Endothelial cell of umbilical vein (primary cell): ENCODE measurements at regions not wholly inside any gene's neighbourhood (a gene's known extent, or its start where the extent isn't known, plus 50 kb on each side); places are given as distances from the start of the nearest gene placed in this dataset.

Source experiments
- BruUV-seq: library from RNA; stranded (reverse); fragments of 400-500 nt; replicated peaks from 2 replicates; lab custom pipeline; 2021; lab: Mats Ljungman, UMichigan
- CTCF ChIA-PET: fragments of 300-600, 350-600 bp; sonication (Branson Sonifier 250); formaldehyde crosslinking; loops from one replicate; lab custom pipeline; 2021; ENCODE audit warnings: antibody characterized with exemption, inconsistent platforms; lab: Charles Lee
- POLR2A ChIA-PET: fragments of 300-600, 350-600 bp; sonication (Branson Sonifier 250); formaldehyde crosslinking; loops from one replicate; lab custom pipeline; 2021; ENCODE audit warnings: antibody characterized with exemption, inconsistent platforms; lab: Charles Lee
- DNase-seq: peaks from one replicate; pipeline ENCODE4 v3.0.0-alpha.2; 2011; ENCODE audit warnings: low read depth, low spot score
- FAIRE-seq: peaks from 2 replicates; lab custom pipeline; 2011; peaks lifted over from hg19 to GRCh38; lab: Jason Lieb, UNC
- H2AFZ ChIP-seq: 2 replicates; pipeline ENCODE4 v1.6.0; 2012; ENCODE audit warnings: low read depth, low read length, control low read depth, inconsistent platforms
- H3K27ac ChIP-seq: 2 replicates; pipeline ENCODE4 v1.5.1; 2011; ENCODE audit warnings: low read depth, mild to moderate bottlenecking, control low read depth, low read length, moderate library complexity; ENCODE audit not compliant: insufficient read depth
- H3K27me3 ChIP-seq, 2 experiments: 2 replicates each; pipeline versions ENCODE4 v1.6.0 to v1.6.1; 2011; ENCODE audit warnings: low read length in 2 of 2, mixed read lengths in 1 of 2; ENCODE audit not compliant: control insufficient read depth in 2 of 2, insufficient read depth in 2 of 2
- H3K36me3 ChIP-seq, 2 experiments: 2 replicates in 1 of 2; 3 replicates in 1 of 2; pipeline ENCODE4 v1.5.1; 2011; ENCODE audit warnings: low read length in 2 of 2, mild to moderate bottlenecking in 1 of 2, moderate library complexity in 1 of 2; ENCODE audit not compliant: control insufficient read depth in 2 of 2, insufficient read depth in 2 of 2; ENCODE audit errors: extremely low read depth in 1 of 2
- H3K4me1 ChIP-seq: 3 replicates; pipeline ENCODE4 v1.5.1; 2011; ENCODE audit warnings: mild to moderate bottlenecking, low read length; ENCODE audit not compliant: control insufficient read depth, insufficient read depth; ENCODE audit errors: extremely low read depth
- H3K4me2 ChIP-seq: 2 replicates; pipeline ENCODE4 v1.6.1; 2011; ENCODE audit warnings: low read length, control low read depth, mixed read lengths; ENCODE audit not compliant: insufficient read depth
- H3K4me3 ChIP-seq, 3 experiments: fragments of 200-600 bp in 1 of 3; sonication (generic), shearing (Covaris generic) in 1 of 3; replicated peaks in 1 of 3; 2 replicates each; pipeline ENCODE4 v1.5.1; 2011 to 2016; ENCODE audit warnings: control low read depth in 3 of 3, low read length in 3 of 3, mild to moderate bottlenecking in 2 of 3, inconsistent platforms in 1 of 3, low read depth in 1 of 3, moderate library complexity in 1 of 3; ENCODE audit not compliant: insufficient read depth in 1 of 3
- H3K79me2 ChIP-seq: 2 replicates; pipeline ENCODE4 v1.6.0; 2012; ENCODE audit warnings: low read length, inconsistent platforms; ENCODE audit not compliant: control insufficient read depth, insufficient read depth
- H3K9ac ChIP-seq: replicated peaks from 2 replicates; pipeline ENCODE3; 2011; ENCODE audit warnings: low read length, control low read depth; ENCODE audit not compliant: insufficient read depth; ENCODE audit errors: extremely low read depth
- H3K9me1 ChIP-seq: replicated peaks from 3 replicates; pipeline ENCODE4 v1.6.0; 2011; ENCODE audit warnings: mild to moderate bottlenecking, low read length; ENCODE audit not compliant: control insufficient read depth, insufficient read depth; ENCODE audit errors: extremely low read depth
- H3K9me3 ChIP-seq: replicated peaks from 2 replicates; pipeline ENCODE4 v1.5.1; 2012; ENCODE audit warnings: low read length, inconsistent platforms; ENCODE audit not compliant: control insufficient read depth, insufficient read depth
- H4K20me1 ChIP-seq: replicated peaks from 2 replicates; pipeline ENCODE3; 2011; ENCODE audit warnings: mild to moderate bottlenecking, low read length; ENCODE audit not compliant: control insufficient read depth, insufficient read depth; ENCODE audit errors: extremely low read depth
- EZH2 ChIP-seq: IDR thresholded peaks from 2 replicates; pipeline ENCODE4 v1.6.1; 2012; ENCODE audit warnings: borderline replicate concordance, low read depth, mild to moderate bottlenecking, moderate library complexity, low read length, inconsistent platforms; ENCODE audit not compliant: severe bottlenecking
- FOS ChIP-seq: IDR thresholded peaks from 2 replicates; pipeline ENCODE4 v1.6.1; 2011; ENCODE audit warnings: mild to moderate bottlenecking, low read length, moderate library complexity, borderline replicate concordance; ENCODE audit not compliant: insufficient read depth
- GATA2 ChIP-seq: IDR thresholded peaks from 2 replicates; pipeline ENCODE4 v1.7.0; 2011; ENCODE audit warnings: low read depth, mild to moderate bottlenecking, moderate library complexity, mixed read lengths, low read length; ENCODE audit not compliant: insufficient read length, insufficient read depth
- JUN ChIP-seq: IDR thresholded peaks from 2 replicates; pipeline ENCODE4 v1.6.1; 2011; ENCODE audit warnings: borderline replicate concordance, low read depth; ENCODE audit not compliant: insufficient read length, insufficient read depth
- MYC ChIP-seq: IDR thresholded peaks from one replicate; pipeline ENCODE4 v1.6.1; 2011; ENCODE audit warnings: mild to moderate bottlenecking, low read depth, low read length
- POLR2A ChIP-seq: IDR thresholded peaks from 2 replicates; pipeline ENCODE4 v1.6.1; 2012; ENCODE audit warnings: low read depth, mild to moderate bottlenecking, control low read depth, low read length
- POLR2AphosphoS5 ChIP-seq: IDR thresholded peaks from 2 replicates; pipeline ENCODE4 v1.6.1; 2012; ENCODE audit warnings: low read depth, mild to moderate bottlenecking, control low read depth, low read length, moderate library complexity; ENCODE audit not compliant: insufficient read depth
- dilution Hi-C: fragments of 300-500 bp; cut with MboI; formaldehyde crosslinking; loops from one replicate; pipeline ENCODE4 v1.15.0; 2019; ENCODE audit warnings: low sequenced_read_pairs; ENCODE audit not compliant: extremely low pct_ligation_motif_present
- intact Hi-C: fragments of 100-400 bp; cut with micrococcal nuclease; formaldehyde crosslinking; loops from one replicate; pipeline ENCODE4 v1.10.0; 2022
- TF ChIP-seq, protein P1 (sequence below), 2 donors: IDR thresholded peaks; 1 replicate in 1 of 2; 2 replicates in 1 of 2; pipeline ENCODE4 v1.5.1; 2011; ENCODE audit warnings: low read length in 2 of 2, mild to moderate bottlenecking in 2 of 2, moderate library complexity in 2 of 2, control low read depth in 1 of 2, inconsistent platforms in 1 of 2, low read depth in 1 of 2; ENCODE audit not compliant: insufficient read depth in 1 of 2; ENCODE audit errors: extremely low read depth in 1 of 2

DNA sequence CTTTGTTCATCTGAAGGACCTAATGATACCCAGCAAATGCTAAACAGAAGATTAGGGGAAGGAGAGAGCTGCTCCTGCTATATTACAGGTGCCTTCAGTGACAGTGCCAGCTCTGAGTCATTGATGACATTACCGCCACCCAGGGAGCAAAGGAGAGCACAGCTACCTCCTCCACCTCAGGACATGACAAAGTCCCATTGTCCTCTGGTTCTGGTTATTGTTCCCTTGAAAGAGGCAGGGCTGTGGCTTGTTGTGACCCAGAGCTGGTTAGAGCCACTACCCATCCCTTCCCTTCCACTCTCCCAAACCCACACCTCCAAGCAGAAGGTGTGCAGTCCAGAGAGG is 363.5 kb upstream of the DUSP10 start:
- H3K4me2 ChIP-seq = no peak overlapping the region
- H3K36me3 ChIP-seq = no peaks in the 10 kb centered on the region
- no peak overlapping the region for H3K4me3 ChIP-seq
- no peaks in the 10 kb centered on the region for H4K20me1 ChIP-seq
- DNase-seq (no peak), FAIRE-seq (no peak)
- no peaks in the 10 kb centered on the region for H3K4me1 ChIP-seq
- ChIA-PET POLR2A (no interaction called here), CTCF (no interaction called here)
- H3K9ac ChIP-seq = no peak overlapping the region
- no peaks in the 10 kb centered on the region for H3K27me3 ChIP-seq
- H2AFZ ChIP-seq = no peak overlapping the region
- H3K9me3 ChIP-seq = no peaks in the 10 kb centered on the region
- H3K79me2 ChIP-seq = no peaks in the 10 kb centered on the region
- dilution Hi-C loops = no loop called here
- no TSS peak for BruUV-seq
- no peaks in the 10 kb centered on the region for H3K9me1 ChIP-seq
- intact Hi-C loops = no loop called here
- TF ChIP-seq MYC (no peak), GATA2 (no peak), POLR2A (no peak), POLR2AphosphoS5 (no peak), JUN (no peak), EZH2 (no peak), FOS (no peak)
- TF ChIP-seq, protein P1, sequence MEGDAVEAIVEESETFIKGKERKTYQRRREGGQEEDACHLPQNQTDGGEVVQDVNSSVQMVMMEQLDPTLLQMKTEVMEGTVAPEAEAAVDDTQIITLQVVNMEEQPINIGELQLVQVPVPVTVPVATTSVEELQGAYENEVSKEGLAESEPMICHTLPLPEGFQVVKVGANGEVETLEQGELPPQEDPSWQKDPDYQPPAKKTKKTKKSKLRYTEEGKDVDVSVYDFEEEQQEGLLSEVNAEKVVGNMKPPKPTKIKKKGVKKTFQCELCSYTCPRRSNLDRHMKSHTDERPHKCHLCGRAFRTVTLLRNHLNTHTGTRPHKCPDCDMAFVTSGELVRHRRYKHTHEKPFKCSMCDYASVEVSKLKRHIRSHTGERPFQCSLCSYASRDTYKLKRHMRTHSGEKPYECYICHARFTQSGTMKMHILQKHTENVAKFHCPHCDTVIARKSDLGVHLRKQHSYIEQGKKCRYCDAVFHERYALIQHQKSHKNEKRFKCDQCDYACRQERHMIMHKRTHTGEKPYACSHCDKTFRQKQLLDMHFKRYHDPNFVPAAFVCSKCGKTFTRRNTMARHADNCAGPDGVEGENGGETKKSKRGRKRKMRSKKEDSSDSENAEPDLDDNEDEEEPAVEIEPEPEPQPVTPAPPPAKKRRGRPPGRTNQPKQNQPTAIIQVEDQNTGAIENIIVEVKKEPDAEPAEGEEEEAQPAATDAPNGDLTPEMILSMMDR (IDR thresholded peaks at IDR 0.05; ENCODE audit: extremely low read depth in 1 of 2, insufficient read depth in 1 of 2, low read depth in 1 of 2, low read length in 2 of 2) = no peak
- no peak overlapping the region for H3K27ac ChIP-seq
